ENCODE measurements at regions not wholly inside any gene's neighbourhood (a gene's known extent, or its start where the extent isn't known, plus 50 kb on each side); places are given as distances from the start of the nearest gene placed in this dataset.
"Not testable (repeated sequence)": the region's sequence is repeated elsewhere in the genome, so short reads cannot be mapped to it uniquely, and the experiment has no call there.

DNA sequence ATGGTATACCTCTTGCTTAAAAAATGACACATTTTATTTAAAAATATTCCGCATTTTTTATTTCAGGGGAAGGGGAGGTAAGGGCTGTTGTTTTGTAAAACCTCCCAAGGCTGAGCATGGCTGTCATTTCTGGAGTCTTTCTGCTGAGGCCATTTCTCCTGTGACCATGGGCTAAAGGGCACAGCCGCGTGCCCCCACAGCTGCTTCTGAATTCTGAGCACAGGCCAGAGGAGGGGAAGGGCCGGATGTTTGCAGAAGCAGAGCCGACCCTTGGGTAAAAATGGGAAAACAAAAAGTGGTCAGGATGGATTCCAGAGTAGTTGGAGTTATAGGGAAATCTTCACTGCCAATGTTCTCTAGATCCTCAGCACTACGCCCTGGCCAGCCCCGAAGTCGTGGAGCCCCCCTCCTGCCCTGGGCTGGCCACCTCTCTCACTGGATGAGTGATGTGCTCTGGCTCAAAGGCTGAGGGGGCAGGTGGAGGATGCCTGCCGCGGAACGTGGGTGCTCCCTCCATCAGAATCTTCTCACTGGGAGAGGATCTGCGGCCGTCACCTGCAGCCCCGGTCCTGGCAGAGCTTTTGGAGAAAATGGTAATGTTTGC lies 131.3 kb upstream of the ZEB1 start:
- DNase-seq (ENCODE audit: low read depth in 2 of 2): no peak

DNA sequence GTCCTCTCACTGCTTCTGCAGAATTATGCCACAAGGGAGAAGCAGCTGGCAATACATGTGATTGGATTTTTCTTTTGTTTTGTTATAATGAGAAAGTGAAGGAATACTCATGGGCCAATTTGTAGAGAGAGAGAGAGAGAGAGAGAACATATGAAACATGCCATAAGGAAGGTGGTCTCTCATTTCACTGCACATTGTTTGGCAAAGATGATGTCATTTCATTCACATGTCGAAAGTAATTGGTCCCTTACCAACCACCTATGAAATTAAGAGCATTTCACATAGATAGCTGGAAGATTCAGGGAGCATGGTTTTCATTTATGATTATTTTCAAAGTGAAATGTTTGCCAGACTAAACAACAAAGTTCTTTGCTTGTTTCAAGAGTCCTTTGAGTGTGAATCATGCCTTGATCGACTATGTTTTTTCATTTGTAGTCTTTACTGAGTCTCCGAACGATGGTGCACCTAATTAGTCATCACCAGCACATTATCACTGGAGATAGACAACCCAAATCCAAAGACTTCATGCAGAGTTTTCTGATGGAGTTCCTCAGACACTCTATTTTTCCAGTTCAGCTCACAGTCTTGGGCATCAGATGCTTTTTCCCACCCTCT lies 130.1 kb upstream of the ZEB1 start:
- DNase-seq (ENCODE audit: low read depth in 2 of 2): no peak

- DNase-seq (ENCODE audit: low read depth in 2 of 2): no peak
Measured at GRCh38 chr10:31190488-31190887, 128.5 kb upstream of the ZEB1 start.

- no peak for DNase-seq (ENCODE audit: low read depth in 2 of 2)
Measured at GRCh38 chr10:31192475-31192874, 126.5 kb upstream of the ZEB1 start.

DNA sequence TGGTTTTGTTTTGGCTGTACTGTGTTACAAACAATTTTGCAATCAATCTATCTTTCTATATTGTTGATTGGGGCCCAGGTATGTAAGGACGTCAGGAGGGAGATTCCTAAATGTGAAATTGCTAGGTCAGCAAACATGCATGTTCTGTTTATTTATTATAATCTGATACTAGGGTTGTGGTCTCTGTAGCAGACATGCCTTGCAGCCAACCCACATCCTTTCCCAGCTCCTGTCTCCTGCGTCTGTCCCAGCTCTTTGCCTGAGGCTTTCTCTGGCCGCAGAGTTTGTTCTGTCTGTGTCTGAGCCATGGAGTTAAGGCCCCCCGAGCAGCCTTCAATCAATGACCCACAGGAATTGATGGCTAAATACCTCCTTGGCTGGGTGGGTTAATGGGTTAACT lies 124.0 kb upstream of the ZEB1 start:
- no peak for DNase-seq (ENCODE audit: low read depth in 2 of 2)

DNA sequence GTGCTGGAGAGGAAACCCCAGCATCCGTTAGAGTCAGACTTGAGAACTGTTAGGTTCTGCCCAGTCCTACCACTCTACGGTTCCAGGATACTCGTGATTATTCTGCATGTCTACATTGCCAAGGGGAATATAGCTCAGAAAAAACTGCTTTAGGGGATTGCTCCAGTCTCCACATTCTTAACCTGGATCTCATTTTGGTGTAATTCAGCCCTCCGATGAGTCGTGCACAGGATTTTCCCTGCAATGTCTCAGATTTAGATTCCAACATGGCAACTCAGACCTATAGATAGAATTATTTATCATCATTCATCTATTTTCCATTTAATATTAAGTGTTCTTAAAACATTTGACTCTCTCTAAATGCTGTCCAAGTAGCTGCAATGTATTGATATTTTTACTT lies 121.1 kb upstream of the ZEB1 start:
- no peak for DNase-seq (ENCODE audit: low read depth in 2 of 2)

- no peak for DNase-seq (ENCODE audit: low read depth in 2 of 2)
Measured at GRCh38 chr10:31204090-31204489, 114.9 kb upstream of the ZEB1 start.

DNA sequence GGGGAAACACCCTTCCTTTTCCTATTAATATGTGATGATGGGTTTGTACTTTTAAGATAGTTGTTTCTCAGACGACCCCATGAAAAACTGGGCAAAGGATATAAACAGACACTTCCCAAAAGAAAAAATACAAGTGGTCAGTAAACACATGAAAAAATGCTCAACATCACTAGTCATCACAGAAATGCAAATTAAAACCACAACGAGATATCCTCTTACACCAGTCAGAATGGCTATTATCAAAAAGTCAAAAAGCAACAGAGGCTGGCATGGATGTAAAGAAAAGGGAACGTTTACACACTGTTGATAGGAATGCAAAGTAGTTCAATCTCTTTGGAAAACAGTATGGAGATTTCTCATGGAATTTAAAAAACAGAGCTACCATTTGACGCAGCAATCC lies 111.4 kb upstream of the ZEB1 start:
- no peak for DNase-seq (ENCODE audit: low read depth in 2 of 2)

DNA sequence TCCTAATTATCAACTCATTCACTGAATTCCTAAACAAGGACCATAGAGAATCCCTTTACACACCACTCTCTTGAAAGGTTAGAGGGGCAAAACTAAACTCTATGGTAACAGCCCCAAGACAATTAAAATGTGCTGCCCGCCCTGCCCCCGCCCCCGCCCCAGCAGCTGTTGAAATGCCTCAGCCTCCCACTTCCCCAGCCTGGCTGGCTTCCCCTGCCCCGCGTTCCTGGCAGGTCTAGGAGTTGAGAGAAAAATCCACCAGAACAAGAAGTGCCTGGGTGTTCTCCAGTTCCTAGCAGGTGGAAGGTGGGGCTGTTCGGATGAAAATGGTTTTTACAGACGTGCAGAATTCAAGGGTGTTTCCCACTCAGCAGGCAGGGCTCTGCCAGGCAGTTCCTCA lies 109.5 kb upstream of the ZEB1 start:
- no peak for DNase-seq (ENCODE audit: low read depth in 2 of 2)

- DNase-seq (ENCODE audit: low read depth in 2 of 2): no peak
Measured at GRCh38 chr10:31210190-31210589, 108.8 kb upstream of the ZEB1 start.

DNA sequence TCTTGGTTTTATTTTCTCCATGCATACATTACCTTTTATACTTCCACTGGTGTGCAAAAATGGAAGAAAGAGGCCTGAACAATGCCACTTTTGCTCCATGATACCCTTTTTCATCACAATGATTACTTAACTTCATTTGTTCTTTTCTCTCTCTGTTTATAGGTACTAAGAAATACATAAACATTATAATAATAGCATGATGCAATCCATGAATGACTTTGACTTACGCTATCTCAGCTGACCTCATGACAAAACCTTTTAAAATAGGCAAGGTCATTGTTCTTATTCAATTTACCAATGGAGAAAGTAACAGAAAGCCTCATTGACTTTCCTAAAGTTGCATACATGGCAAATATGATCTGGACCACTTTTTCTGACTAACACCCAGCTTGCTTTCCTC lies 105.1 kb upstream of the ZEB1 start:
- no peak for DNase-seq (ENCODE audit: low read depth in 2 of 2)

DNA sequence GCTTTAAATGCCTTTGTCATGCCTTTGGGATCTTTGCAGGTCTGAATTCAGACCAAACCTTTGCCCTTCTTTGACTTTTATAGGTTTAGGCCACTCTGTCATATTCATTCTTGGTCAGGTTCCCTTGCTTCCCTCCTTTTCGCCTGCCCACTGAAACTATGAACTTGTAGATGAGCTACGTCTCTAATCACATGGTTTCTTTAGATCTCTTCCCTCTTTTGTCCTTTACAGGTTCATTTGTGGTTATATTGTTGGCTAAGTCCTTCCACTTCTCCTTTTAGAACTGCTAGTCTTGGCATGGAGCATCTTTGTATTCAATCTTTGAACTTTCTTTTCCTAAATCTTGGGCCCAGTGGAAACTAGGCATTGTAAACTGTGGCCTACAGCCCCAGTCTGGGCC lies 104.0 kb upstream of the ZEB1 start:
- no peak for DNase-seq (ENCODE audit: low read depth in 2 of 2)

GRCh38 chr10:31219306-31219705 lies 99.7 kb upstream of the ZEB1 start:
- no peak for DNase-seq (ENCODE audit: low read depth in 2 of 2)

DNA sequence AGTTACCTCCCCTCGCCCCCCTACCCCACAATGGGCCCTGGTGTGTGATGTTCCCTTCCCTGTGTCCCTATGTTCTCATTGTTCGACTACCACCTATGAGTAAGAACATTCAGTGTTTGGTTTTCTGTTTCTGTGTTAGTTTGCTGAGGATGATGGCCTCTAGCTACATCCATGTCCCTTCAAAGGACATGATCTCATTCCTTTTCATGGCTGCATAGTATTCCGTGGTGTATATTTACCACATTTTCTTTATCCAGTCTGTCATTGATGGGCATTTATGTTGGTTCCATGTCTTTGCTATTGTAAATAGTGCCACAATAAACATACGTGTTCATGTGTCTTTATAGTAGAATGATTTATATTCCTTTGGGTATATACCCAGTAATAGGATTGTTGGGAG lies 90.2 kb upstream of the ZEB1 start:
- DNase-seq (ENCODE audit: low read depth in 2 of 2): not testable (repeated sequence)

GRCh38 chr10:31239961-31240360 lies 79.1 kb upstream of the ZEB1 start:
- no peak for DNase-seq (ENCODE audit: low read depth in 2 of 2)

DNA sequence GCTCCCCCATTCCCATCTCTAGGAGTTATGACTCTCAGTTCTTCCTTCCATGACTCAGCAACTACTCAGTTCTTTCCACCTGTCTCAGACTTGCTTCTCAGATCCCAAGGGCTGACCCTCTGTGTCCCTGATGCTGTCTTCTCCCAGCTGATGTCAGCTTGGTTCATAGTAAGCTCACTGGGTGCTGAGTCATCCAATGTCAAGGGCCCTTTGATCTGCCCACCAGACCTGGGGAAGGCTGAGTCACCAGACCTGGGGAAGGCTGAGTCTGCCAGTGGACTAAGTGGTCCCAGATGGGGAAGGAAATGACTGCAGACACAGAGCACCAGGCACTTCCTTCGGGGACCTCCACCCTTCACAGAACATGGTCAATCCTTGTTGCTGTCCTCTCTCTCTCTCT lies 76.1 kb upstream of the ZEB1 start:
- no peak for DNase-seq (ENCODE audit: low read depth in 2 of 2)

DNA sequence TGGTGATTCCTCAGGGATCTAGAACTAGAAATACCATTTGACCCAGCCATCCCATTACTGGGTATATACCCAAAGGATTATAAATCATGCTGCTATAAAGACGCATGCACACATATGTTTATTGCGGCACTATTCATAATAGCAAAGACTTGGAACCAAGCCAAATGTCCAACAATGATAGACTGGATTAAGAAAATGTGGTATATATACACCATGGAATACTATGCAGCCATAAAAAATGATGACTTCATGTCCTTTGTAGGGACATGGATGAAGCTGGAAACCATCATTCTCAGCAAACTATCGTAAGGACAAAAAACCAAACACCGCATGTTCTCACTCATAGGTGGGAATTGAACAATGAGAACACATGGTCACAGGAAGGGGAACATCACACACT lies 67.9 kb upstream of the ZEB1 start:
- DNase-seq (ENCODE audit: low read depth in 2 of 2): not testable (repeated sequence)

GRCh38 chr10:31253237-31253636 lies 65.8 kb upstream of the ZEB1 start:
- DNase-seq (ENCODE audit: low read depth in 2 of 2): no peak

GRCh38 chr10:31261511-31262311 lies 57.3 kb upstream of the ZEB1 start:
- DNase-seq (ENCODE audit: low read depth in 2 of 2): no peak

DNA sequence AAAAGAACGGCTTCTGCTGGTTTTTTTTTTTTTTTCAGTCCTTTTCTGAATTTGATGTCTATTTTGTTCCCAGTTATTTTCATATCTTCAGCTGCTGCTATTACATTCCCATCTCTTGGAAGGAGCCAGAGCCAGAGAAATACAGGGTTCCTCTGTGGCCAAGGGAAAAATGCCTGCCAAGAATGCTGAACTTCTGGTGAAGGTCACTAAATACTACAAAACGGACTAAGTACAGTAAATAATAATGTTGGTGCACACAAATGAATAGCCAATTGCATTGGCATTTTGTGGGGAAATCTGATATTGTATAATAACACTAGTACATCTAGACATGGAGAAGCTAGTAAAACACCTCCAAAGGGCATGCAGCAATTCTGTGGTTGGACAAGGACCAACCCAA lies 56.3 kb upstream of the ZEB1 start:
- DNase-seq (ENCODE audit: low read depth in 2 of 2): no peak

DNA sequence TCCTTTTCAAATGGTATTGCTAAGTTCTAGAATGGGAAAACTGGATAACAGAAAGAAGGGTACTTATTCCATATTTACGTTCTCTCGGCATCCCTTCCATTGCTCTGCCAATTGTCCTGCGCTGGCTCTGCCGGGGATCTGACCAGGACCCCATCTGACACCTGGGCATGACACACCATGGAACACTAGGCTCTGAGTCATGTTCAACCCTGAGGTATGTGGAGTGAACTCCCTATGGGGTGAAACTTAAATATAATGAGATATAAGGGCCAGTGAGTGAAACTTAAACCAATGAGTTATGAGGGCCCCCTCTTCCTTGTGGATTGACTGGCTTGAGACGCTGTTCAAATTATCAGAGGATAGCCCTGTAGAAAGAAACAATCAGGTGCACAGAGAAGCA lies 55.1 kb upstream of the ZEB1 start:
- no peak for DNase-seq (ENCODE audit: low read depth in 2 of 2)

DNA sequence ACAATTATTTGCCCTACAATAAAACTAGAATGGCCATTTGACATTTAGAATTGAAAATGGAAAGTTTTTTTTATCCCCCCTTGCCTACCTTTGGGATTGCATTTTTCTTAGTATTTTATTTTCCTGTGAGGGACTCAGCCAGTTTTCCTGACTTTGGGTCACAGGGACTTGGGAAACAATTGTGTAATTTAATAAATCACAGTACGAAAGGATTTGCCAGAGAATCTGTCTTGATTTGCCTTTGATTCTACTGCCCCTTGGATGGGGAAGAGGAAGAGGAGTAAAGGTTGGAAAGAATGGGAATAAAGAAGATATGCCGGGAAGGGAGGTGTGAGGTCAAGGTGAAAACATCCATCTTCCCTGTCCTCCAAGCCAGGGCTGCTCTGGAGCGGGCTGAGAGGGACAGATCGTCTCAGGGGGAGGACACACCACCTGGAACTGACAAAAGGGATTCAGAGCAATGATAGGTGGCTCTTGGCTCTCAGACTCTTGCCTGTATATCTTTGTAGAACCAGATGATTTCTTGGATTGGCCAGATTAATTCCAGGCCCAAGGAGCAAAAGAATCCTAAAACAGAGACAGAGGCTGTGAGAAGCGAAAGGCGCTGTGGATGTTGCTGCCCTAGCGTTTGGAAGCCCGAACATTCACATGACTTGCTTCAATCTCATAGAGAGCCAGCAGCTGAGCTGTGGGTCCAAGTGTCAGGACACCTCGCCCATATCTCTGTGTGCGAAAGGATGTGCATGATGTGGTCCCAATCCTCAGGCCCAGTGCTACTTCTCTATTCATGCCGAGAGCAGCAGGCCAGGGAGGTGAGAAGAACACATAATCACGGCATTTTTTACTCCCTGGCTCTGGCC lies 50.3 kb upstream of the ZEB1 start:
- no peak for DNase-seq (ENCODE audit: low read depth in 2 of 2)
